OCI-LY3 (cell line): ENCODE measurements at regions not wholly inside any gene's neighbourhood (a gene's known extent, or its start where the extent isn't known, plus 50 kb on each side); places are given as distances from the start of the nearest gene placed in this dataset.

Experiments used
- H2AFZ ChIP-seq: fragments of 200-600, 300-600 bp; shearing (Covaris generic); 2 replicates; pipeline ENCODE4 v1.6.0; 2014; ENCODE audit warnings: antibody characterized with exemption, low read depth, low read length
- H3K27ac ChIP-seq: fragments of 200-600, 300-600 bp; sonication (generic); 2 replicates; pipeline ENCODE4 v1.5.1; 2014; ENCODE audit warnings: mild to moderate bottlenecking, low read length, moderate library complexity, mixed read lengths
- H3K27me3 ChIP-seq: fragments of 200-600, 300-600 bp; sonication (generic); 2 replicates; pipeline ENCODE4 v1.6.1; 2014; ENCODE audit warnings: low read depth, low read length, mixed read lengths
- H3K36me3 ChIP-seq: fragments of 200-600, 300-600 bp; sonication (generic); replicated peaks from 2 replicates; pipeline ENCODE3; 2014; ENCODE audit warnings: low read depth, low read length, mixed read lengths
- H3K4me1 ChIP-seq: fragments of 300-600, 200-600 bp; sonication (generic); 2 replicates; pipeline ENCODE4 v1.6.1; 2014; ENCODE audit warnings: low read length, mixed read lengths
- H3K4me2 ChIP-seq: fragments of 200-600, 300-600 bp; sonication (generic); 2 replicates; pipeline ENCODE4 v1.6.1; 2014; ENCODE audit warnings: low read length, mixed read lengths
- H3K4me3 ChIP-seq: fragments of 300-600, 200-600 bp; sonication (generic); 2 replicates; pipeline ENCODE4 v1.5.1; 2014; ENCODE audit warnings: antibody characterized with exemption, mild to moderate bottlenecking, low read length, moderate library complexity
- H3K79me2 ChIP-seq: fragments of 300-600, 200-600 bp; shearing (Covaris generic); 2 replicates; pipeline ENCODE4 v1.6.1; 2014; ENCODE audit warnings: mild to moderate bottlenecking, low read length, mixed read lengths
- H3K9ac ChIP-seq: fragments of 300-600, 200-600 bp; shearing (Covaris generic); 2 replicates; pipeline ENCODE4 v1.6.0; 2014; ENCODE audit warnings: mild to moderate bottlenecking, low read length, moderate library complexity
- H3K9me3 ChIP-seq: fragments of 200-600, 300-600 bp; shearing (Covaris generic); 2 replicates; pipeline ENCODE4 v1.6.1; 2014; ENCODE audit warnings: low read length, mixed read lengths; ENCODE audit not compliant: insufficient read depth
- H4K20me1 ChIP-seq: fragments of 200-600, 300-600 bp; sonication (generic); 2 replicates; pipeline ENCODE4 v1.6.1; 2016; ENCODE audit warnings: low read length, mixed read lengths; ENCODE audit not compliant: insufficient read depth
- EZH2phosphoT487 ChIP-seq: fragments of 200-600 bp; shearing (Covaris generic); IDR thresholded peaks from 2 replicates; pipeline ENCODE4 v1.6.1; 2018; ENCODE audit warnings: antibody characterized with exemption, mixed run types, low read depth
- TF ChIP-seq, protein P1 (sequence below): fragments of 200-600, 300-600 bp; sonication (generic); IDR thresholded peaks from 2 replicates; pipeline ENCODE4 v1.5.1; 2014; ENCODE audit warnings: antibody characterized with exemption, low read length, low read depth

DNA sequence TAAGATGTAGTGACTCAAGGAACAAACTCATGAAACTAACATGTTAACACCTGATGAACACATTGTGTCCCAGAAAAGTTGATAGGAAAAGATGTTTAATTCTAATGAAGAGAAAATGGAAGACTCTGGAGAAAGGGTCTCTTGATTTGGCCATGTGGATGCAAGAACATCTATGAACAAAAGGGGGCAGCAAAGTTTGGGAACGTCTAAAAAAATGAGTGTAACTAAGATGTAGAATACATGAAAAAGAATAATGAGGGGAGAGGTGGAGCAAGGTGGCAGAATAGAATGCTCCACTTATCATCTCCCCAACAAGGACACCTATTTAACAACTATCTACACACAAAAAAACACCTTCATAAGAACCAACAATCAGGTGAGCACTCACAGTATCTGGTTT, 805.1 kb downstream of the TNS3 start:
- H3K9me3 ChIP-seq: no peaks in the 10 kb centered on the region; the same call in 1 of the 2 replicates
- no peaks in the 10 kb centered on the region for H3K36me3 ChIP-seq
- H4K20me1 ChIP-seq: no peaks in the 10 kb centered on the region
- no peak overlapping the region for H3K9ac ChIP-seq
- no peak overlapping the region for H3K27ac ChIP-seq
- TF ChIP-seq, protein P1, sequence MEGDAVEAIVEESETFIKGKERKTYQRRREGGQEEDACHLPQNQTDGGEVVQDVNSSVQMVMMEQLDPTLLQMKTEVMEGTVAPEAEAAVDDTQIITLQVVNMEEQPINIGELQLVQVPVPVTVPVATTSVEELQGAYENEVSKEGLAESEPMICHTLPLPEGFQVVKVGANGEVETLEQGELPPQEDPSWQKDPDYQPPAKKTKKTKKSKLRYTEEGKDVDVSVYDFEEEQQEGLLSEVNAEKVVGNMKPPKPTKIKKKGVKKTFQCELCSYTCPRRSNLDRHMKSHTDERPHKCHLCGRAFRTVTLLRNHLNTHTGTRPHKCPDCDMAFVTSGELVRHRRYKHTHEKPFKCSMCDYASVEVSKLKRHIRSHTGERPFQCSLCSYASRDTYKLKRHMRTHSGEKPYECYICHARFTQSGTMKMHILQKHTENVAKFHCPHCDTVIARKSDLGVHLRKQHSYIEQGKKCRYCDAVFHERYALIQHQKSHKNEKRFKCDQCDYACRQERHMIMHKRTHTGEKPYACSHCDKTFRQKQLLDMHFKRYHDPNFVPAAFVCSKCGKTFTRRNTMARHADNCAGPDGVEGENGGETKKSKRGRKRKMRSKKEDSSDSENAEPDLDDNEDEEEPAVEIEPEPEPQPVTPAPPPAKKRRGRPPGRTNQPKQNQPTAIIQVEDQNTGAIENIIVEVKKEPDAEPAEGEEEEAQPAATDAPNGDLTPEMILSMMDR: peak; percentile 60
- TF ChIP-seq EZH2phosphoT487: no peak
- H3K79me2 ChIP-seq: no peaks in the 10 kb centered on the region
- H3K4me2 ChIP-seq: peak overlapping the region; percentile 63
- H3K27me3 ChIP-seq: no peaks in the 10 kb centered on the region
- peaks cover 17% of the 10 kb centered on the region for H3K4me1 ChIP-seq
- H3K4me3 ChIP-seq: peak overlapping the region; percentile 34; the same call in 1 of the 2 replicates
- H2AFZ ChIP-seq: peak overlapping the region; percentile 61

GRCh38 chr7:46775776-46776175, 806.1 kb downstream of the TNS3 start:
- H3K36me3 ChIP-seq: no peaks in the 10 kb centered on the region
- H3K4me1 ChIP-seq: peaks cover 17% of the 10 kb centered on the region
- no peak overlapping the region for H3K9ac ChIP-seq
- no peak overlapping the region for H3K27ac ChIP-seq
- no peak overlapping the region for H2AFZ ChIP-seq
- no peaks in the 10 kb centered on the region; the same call in 1 of the 2 replicates for H3K9me3 ChIP-seq
- H3K27me3 ChIP-seq: no peaks in the 10 kb centered on the region
- no peak overlapping the region for H3K4me3 ChIP-seq
- no peak for TF ChIP-seq EZH2phosphoT487
- TF ChIP-seq, protein P1: no peak
- no peaks in the 10 kb centered on the region for H3K79me2 ChIP-seq
- H3K4me2 ChIP-seq: peak overlapping the region; percentile 63
- H4K20me1 ChIP-seq: no peaks in the 10 kb centered on the region

DNA sequence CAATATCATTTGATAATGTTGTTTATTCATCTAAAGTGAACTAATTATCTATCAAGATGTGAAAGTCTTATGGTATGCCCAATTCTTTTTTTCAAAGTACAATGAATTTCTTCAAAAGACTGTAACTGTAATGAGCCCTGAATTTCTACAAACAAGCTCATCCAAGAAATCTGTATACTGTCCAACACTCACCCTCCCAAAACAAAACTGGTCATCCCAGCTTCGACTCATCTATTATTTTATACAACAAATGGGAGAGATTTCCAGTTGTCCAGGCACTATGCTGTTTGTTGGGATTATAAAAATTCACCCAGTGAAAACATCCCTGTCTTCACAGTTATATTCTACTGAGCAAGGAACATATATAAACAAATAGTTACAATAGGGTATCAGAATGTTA, 806.9 kb downstream of the TNS3 start:
- Histone ChIP-seq H3K4me3 (no peak overlapping the region), H3K4me2 (no peak overlapping the region), H4K20me1 (no peaks in the 10 kb centered on the region), H3K79me2 (no peaks in the 10 kb centered on the region), H3K4me1 (peaks cover 17% of the 10 kb centered on the region), H2AFZ (no peak overlapping the region), H3K27me3 (no peaks in the 10 kb centered on the region), H3K9me3 (peaks cover under 1% of the 10 kb centered on the region; the same call in 1 of the 2 replicates), H3K9ac (no peak overlapping the region), H3K27ac (no peak overlapping the region), H3K36me3 (no peaks in the 10 kb centered on the region)
- TF ChIP-seq, protein P1: no peak
- TF ChIP-seq EZH2phosphoT487: no peak

- Histone ChIP-seq H3K79me2 (no peaks in the 10 kb centered on the region), H3K9me3 (0 out of 2 replicates have a peak, but pooled peaks cover 3% of the 10 kb centered on the region), H3K4me1 (peaks cover 17% of the 10 kb centered on the region), H3K36me3 (peaks cover 3% of the 10 kb centered on the region), H4K20me1 (no peaks in the 10 kb centered on the region), H3K4me3 (no peak overlapping the region), H3K27me3 (no peaks in the 10 kb centered on the region), H2AFZ (no peak overlapping the region), H3K4me2 (no peak overlapping the region), H3K9ac (no peak overlapping the region), H3K27ac (no peak overlapping the region)
- no peak for TF ChIP-seq EZH2phosphoT487
- TF ChIP-seq, protein P1: no peak
These were observed 807.4 kb downstream of the TNS3 start for GRCh38 chr7:46774515-46774914.
